Neural crest cell (in vitro differentiated cells): ENCODE measurements at regions not wholly inside any gene's neighbourhood (a gene's known extent, or its start where the extent isn't known, plus 50 kb on each side); places are given as distances from the start of the nearest gene placed in this dataset.
A peak's percentile ranks its signal among the peaks of the same experiment; 100 is the strongest.

Experiments used
- DNase-seq: peaks from one replicate; pipeline ENCODE4 v3.0.0; 2021; ENCODE audit warnings: low read depth, mixed read lengths, low spot score
- H3K27ac Mint-ChIP-seq: one replicate; pipeline ENCODE4 v1.8.0; 2021; ENCODE audit warnings: mild to moderate bottlenecking, mixed read lengths; ENCODE audit not compliant: unreplicated experiment
- H3K27me3 Mint-ChIP-seq: 2 replicates; pipeline ENCODE4 v1.8.0; 2021; ENCODE audit warnings: low read depth, mild to moderate bottlenecking, mixed read lengths
- H3K36me3 Mint-ChIP-seq: 2 replicates; pipeline ENCODE4 v1.8.0; 2021; ENCODE audit warnings: low read depth, mild to moderate bottlenecking, mixed read lengths
- H3K4me1 Mint-ChIP-seq: 2 replicates; pipeline ENCODE4 v1.8.0; 2021; ENCODE audit warnings: mixed read lengths
- H3K4me3 Mint-ChIP-seq: one replicate; pipeline ENCODE4 v1.8.0; 2021; ENCODE audit warnings: mild to moderate bottlenecking, mixed read lengths
- H3K9me3 Mint-ChIP-seq: 2 replicates; pipeline ENCODE4 v1.8.0; 2021; ENCODE audit warnings: mixed read lengths
- TF ChIP-seq, protein P1 (sequence below): fragments of 200-600 bp; sonication (generic); conservative IDR thresholded peaks from 2 replicates; pipeline ENCODE4 v1.5.0; 2021; ENCODE audit warnings: antibody characterized with exemption, mild to moderate bottlenecking

DNA sequence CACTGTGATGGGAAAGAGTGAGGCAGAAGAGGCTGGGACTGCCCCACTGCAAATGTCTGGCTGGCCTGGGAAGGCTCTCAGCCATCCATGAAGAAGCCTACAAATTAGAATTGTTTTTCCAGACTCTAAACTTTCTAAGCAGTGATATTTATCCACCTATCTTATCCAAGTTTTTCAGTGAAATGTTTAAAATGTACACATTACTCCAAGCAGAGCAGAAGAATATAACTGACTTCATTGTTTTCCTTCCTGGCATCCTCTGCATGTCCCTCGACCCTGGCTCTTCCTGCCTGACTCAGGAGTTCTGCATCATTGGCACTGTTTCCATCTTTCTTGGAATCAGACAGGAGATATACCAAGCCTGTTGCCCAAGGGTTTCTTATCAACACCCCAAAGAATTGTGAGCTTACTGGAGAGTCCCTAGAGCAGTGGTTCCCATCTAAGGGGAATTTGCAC, 401.5 kb upstream of the PROK2 start:
- TF ChIP-seq, protein P1, sequence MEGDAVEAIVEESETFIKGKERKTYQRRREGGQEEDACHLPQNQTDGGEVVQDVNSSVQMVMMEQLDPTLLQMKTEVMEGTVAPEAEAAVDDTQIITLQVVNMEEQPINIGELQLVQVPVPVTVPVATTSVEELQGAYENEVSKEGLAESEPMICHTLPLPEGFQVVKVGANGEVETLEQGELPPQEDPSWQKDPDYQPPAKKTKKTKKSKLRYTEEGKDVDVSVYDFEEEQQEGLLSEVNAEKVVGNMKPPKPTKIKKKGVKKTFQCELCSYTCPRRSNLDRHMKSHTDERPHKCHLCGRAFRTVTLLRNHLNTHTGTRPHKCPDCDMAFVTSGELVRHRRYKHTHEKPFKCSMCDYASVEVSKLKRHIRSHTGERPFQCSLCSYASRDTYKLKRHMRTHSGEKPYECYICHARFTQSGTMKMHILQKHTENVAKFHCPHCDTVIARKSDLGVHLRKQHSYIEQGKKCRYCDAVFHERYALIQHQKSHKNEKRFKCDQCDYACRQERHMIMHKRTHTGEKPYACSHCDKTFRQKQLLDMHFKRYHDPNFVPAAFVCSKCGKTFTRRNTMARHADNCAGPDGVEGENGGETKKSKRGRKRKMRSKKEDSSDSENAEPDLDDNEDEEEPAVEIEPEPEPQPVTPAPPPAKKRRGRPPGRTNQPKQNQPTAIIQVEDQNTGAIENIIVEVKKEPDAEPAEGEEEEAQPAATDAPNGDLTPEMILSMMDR: no peak
- no peak overlapping the region for H3K4me3 Mint-ChIP-seq
- no peaks in the 10 kb centered on the region for H3K9me3 Mint-ChIP-seq
- H3K27ac Mint-ChIP-seq: peak overlapping the region; percentile 41
- peaks cover 2% of the 10 kb centered on the region for H3K27me3 Mint-ChIP-seq
- peaks cover 9% of the 10 kb centered on the region for H3K4me1 Mint-ChIP-seq
- DNase-seq: no peak
- no peaks in the 10 kb centered on the region for H3K36me3 Mint-ChIP-seq

DNA sequence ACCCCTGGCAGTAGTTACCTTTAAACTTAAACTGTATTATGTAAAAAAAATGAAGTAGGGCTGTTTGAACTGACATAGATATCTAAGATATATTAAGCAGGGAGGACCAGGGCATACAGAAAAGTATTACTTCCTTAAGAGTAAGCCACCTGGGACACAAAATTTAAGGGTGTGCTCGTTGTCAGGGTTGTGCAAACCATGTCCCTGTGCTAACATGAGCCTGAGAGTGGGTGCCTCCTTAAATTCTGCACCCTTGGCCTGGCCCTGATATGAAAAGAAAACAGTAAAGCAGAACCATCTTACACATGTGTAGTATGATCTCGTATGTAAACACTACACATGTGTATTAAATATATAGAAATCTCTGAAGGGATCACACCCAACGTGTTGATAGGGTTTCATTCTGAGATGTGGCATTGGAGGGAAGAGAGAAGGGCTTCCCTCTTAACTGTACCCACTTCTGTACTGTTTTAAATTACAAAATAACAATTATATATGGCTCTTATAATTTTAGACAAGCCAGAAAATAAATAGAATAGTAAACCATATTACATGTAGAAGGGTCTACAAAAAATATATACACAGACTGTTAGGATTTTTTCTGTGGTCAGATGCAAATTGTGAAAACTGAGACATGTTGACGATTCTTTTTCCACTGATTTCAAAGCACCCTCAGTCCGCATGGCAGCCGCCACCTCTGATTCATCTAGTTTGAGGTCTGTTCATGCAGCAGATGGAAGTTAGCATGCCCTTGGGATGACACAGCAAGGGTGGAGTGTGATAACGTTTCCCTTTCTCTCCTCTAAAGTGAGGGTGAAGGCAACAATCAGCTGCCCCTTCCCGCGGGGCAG, 400.8 kb upstream of the PROK2 start:
- Mint-ChIP-seq H3K9me3 (no peaks in the 10 kb centered on the region), H3K4me1 (peaks cover 9% of the 10 kb centered on the region), H3K4me3 (no peak overlapping the region), H3K27me3 (peaks cover 2% of the 10 kb centered on the region), H3K36me3 (no peaks in the 10 kb centered on the region), H3K27ac (peak overlapping the region; percentile 41)
- TF ChIP-seq, protein P1: no peak
- DNase-seq: no peak

DNA sequence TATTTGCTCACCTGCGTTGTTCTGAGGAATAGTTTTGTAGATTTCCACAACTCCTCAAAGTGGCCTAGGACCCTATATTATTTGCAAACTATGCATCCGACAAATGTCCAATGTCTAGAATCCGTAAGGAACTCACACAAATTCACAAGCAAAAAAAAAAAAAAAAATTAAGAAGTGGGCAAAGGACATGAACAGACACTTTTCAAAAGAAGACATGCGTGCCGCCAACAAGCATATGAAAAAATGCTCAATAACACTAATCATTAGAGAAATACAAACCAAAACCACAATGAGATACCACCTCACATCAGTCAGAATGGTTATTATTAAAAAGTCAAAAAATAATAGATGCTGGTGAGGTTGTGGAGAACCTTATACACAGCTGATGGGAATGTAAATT, 398.5 kb upstream of the PROK2 start:
- DNase-seq: no peak
- Mint-ChIP-seq H3K27me3 (peaks cover 2% of the 10 kb centered on the region), H3K9me3 (no peaks in the 10 kb centered on the region), H3K36me3 (no peaks in the 10 kb centered on the region), H3K27ac (no peak overlapping the region), H3K4me3 (no peak overlapping the region), H3K4me1 (peaks cover 9% of the 10 kb centered on the region)
- TF ChIP-seq, protein P1: no peak

DNA sequence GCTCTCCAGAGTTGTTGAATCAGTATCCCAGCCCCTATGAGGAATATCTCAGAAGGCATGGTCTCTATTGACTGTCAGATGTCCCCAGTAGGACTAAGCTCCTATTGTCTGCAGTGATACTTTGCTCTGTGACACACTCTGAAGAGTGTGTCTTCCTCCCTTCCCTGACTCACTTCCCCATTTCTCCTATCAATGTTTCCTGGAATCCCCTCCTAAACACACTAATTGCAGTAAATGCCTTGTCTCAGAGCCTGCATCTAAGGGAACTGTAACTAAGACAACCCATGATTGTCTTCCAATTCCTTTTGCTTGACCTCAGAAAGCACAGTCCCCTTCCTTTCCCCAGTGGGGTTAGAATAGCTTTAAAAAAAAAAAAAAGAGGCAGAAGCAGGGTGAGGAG, 397.3 kb upstream of the PROK2 start:
- Mint-ChIP-seq H3K36me3 (no peaks in the 10 kb centered on the region), H3K4me1 (peaks cover 9% of the 10 kb centered on the region), H3K4me3 (no peak overlapping the region), H3K27me3 (peaks cover 2% of the 10 kb centered on the region), H3K27ac (no peak overlapping the region), H3K9me3 (no peaks in the 10 kb centered on the region)
- TF ChIP-seq, protein P1: no peak
- DNase-seq: no peak

DNA sequence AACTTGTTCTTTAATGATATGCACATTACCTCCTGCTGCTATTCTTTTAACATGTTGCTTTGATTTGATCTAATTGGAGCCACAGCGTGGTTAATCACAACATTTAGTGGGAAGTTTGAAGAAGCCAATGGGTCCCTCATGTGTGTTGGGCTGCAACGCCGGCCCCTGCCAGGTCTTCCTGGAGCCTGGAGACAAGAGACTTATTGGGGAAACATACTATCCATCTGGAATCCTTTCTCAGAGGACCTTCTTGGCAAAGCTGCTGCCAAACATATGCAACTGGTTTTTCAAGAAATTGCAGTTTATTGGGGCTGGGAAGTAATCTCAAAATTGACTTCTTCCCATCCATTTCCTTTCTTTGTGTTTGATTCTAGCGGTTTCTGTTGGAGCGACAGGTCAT, 396.3 kb upstream of the PROK2 start:
- Mint-ChIP-seq H3K9me3 (no peaks in the 10 kb centered on the region), H3K27me3 (peaks cover 2% of the 10 kb centered on the region)
- TF ChIP-seq, protein P1: no peak

More for the DNA sequence above, 396.3 kb upstream of the PROK2 start:
- H3K27ac Mint-ChIP-seq: no peak overlapping the region
- H3K4me1 Mint-ChIP-seq: peaks cover 9% of the 10 kb centered on the region
- no peak for DNase-seq
- H3K36me3 Mint-ChIP-seq: no peaks in the 10 kb centered on the region
- no peak overlapping the region for H3K4me3 Mint-ChIP-seq
